SIG-M5 (cell line): ENCODE measurements at regions not wholly inside any gene's neighbourhood (a gene's known extent, or its start where the extent isn't known, plus 50 kb on each side); places are given as distances from the start of the nearest gene placed in this dataset.

Source experiments
- DNase-seq: peaks from one replicate; lab custom pipeline; 2025; lab: John Stamatoyannopoulos, UW

- DNase-seq: no peak
These were observed 93.2 kb downstream of the AKR1D1 start for GRCh38 chr7:138169441-138169851.

GRCh38 chr7:138170298-138170697 lies 94.0 kb downstream of the AKR1D1 start:
- no peak for DNase-seq

GRCh38 chr7:138170959-138171703 lies 94.9 kb downstream of the AKR1D1 start:
- DNase-seq: no peak

- DNase-seq: no peak
These were observed 97.3 kb downstream of the AKR1D1 start for GRCh38 chr7:138173548-138173947.

GRCh38 chr7:138176060-138176459 lies 99.8 kb downstream of the AKR1D1 start:
- no peak for DNase-seq

GRCh38 chr7:138184191-138184590 lies 107.9 kb downstream of the AKR1D1 start:
- DNase-seq: no peak

GRCh38 chr7:138185132-138185908 lies 109.1 kb downstream of the AKR1D1 start:
- no peak for DNase-seq

- DNase-seq: no peak
These were observed 110.7 kb downstream of the AKR1D1 start for GRCh38 chr7:138186951-138187351.

- DNase-seq: no peak
These were observed 112.1 kb downstream of the AKR1D1 start for GRCh38 chr7:138188290-138188858.

GRCh38 chr7:138194567-138194966 lies 118.3 kb downstream of the AKR1D1 start:
- DNase-seq: no peak

GRCh38 chr7:138195151-138195571 lies 118.9 kb downstream of the AKR1D1 start:
- DNase-seq: no peak

- peak; percentile 21 for DNase-seq
These were observed 120.3 kb downstream of the AKR1D1 start for GRCh38 chr7:138196503-138196946.

GRCh38 chr7:138196971-138197896 lies 121.0 kb downstream of the AKR1D1 start:
- DNase-seq: no peak

- no peak for DNase-seq
These were observed 128.2 kb downstream of the AKR1D1 start for GRCh38 chr7:138204285-138204981.

- no peak for DNase-seq
These were observed 128.7 kb downstream of the AKR1D1 start for GRCh38 chr7:138204982-138205298.

GRCh38 chr7:138205614-138206150 lies 129.4 kb downstream of the AKR1D1 start:
- no peak for DNase-seq

- no peak for DNase-seq
These were observed 131.3 kb downstream of the AKR1D1 start for GRCh38 chr7:138207555-138207971.

GRCh38 chr7:138208142-138208570 lies 131.9 kb downstream of the AKR1D1 start:
- DNase-seq: no peak

GRCh38 chr7:138208864-138209263 lies 132.6 kb downstream of the AKR1D1 start:
- no peak for DNase-seq

GRCh38 chr7:138212314-138212713 lies 136.1 kb downstream of the AKR1D1 start:
- no peak for DNase-seq

- DNase-seq: no peak
These were observed 138.7 kb downstream of the AKR1D1 start for GRCh38 chr7:138214926-138215325.
